Loucy (cell line): ENCODE measurements at regions not wholly inside any gene's neighbourhood (a gene's known extent, or its start where the extent isn't known, plus 50 kb on each side); places are given as distances from the start of the nearest gene placed in this dataset.

Source experiments
- H2AFZ ChIP-seq: fragments of 200-600 bp; sonication (generic); 2 replicates; pipeline ENCODE4 v1.6.0; 2016; ENCODE audit warnings: antibody characterized with exemption, mild to moderate bottlenecking, low read length, moderate library complexity
- H3F3A ChIP-seq: fragments of 200-600 bp; 2 replicates; pipeline ENCODE4 v1.6.0; 2016; ENCODE audit warnings: antibody characterized with exemption, low read depth, mild to moderate bottlenecking
- H3K27me3 ChIP-seq: fragments of 200-600 bp; sonication (generic); 2 replicates; pipeline ENCODE4 v1.6.1; 2014; ENCODE audit warnings: low read length, mild to moderate bottlenecking; ENCODE audit not compliant: insufficient read depth, poor library complexity, severe bottlenecking
- H3K36me3 ChIP-seq: fragments of 200-600 bp; sonication (generic); 2 replicates; pipeline ENCODE4 v1.6.1; 2016; ENCODE audit warnings: low read length; ENCODE audit not compliant: insufficient read depth
- H3K4me1 ChIP-seq: fragments of 200-600 bp; sonication (generic); 2 replicates; pipeline ENCODE4 v1.5.1; 2014; ENCODE audit warnings: low read length, mild to moderate bottlenecking; ENCODE audit not compliant: insufficient read depth, poor library complexity, severe bottlenecking
- H3K4me2 ChIP-seq: fragments of 200-600 bp; sonication (generic); 2 replicates; pipeline ENCODE4 v1.6.0; 2014; ENCODE audit warnings: antibody characterized with exemption, low read length, low read depth, mild to moderate bottlenecking; ENCODE audit not compliant: poor library complexity, severe bottlenecking
- H3K4me3 ChIP-seq: fragments of 200-600 bp; sonication (generic); 2 replicates; pipeline ENCODE4 v1.5.1; 2014; ENCODE audit warnings: low read length, mild to moderate bottlenecking, mixed read lengths; ENCODE audit not compliant: poor library complexity, severe bottlenecking
- H3K79me2 ChIP-seq: fragments of 200-600 bp; sonication (generic); 2 replicates; pipeline ENCODE4 v1.6.1; 2014; ENCODE audit warnings: low read length; ENCODE audit not compliant: insufficient read depth
- H3K9ac ChIP-seq: fragments of 200-600 bp; sonication (generic); 2 replicates; pipeline ENCODE4 v1.6.0; 2014; ENCODE audit warnings: mild to moderate bottlenecking, low read depth, low read length, moderate library complexity; ENCODE audit not compliant: poor library complexity, severe bottlenecking
- H3K9me2 ChIP-seq: fragments of 200-600 bp; sonication (generic); replicated peaks from 2 replicates; pipeline ENCODE4 v1.6.1; 2016; ENCODE audit warnings: low read depth, low read length, mixed read lengths
- H3K9me3 ChIP-seq: fragments of 200-600 bp; sonication (generic); 2 replicates; pipeline ENCODE4 v1.6.1; 2014; ENCODE audit warnings: mild to moderate bottlenecking, antibody characterized with exemption, low read length, low read depth; ENCODE audit not compliant: insufficient read depth
- H4K20me1 ChIP-seq: fragments of 200-600 bp; sonication (generic); 2 replicates; pipeline ENCODE4 v1.6.0; 2014; ENCODE audit warnings: antibody characterized with exemption, low read length, mild to moderate bottlenecking; ENCODE audit not compliant: insufficient read depth, poor library complexity, severe bottlenecking
- CTCF ChIP-seq: fragments of 200-600 bp; sonication (generic); conservative IDR thresholded peaks from 2 replicates; pipeline ENCODE4 v1.5.1; 2014; ENCODE audit warnings: mild to moderate bottlenecking, antibody characterized with exemption, low read length
- EZH2phosphoT487 ChIP-seq: fragments of 200-600 bp; IDR thresholded peaks from 2 replicates; pipeline ENCODE4 v1.6.1; 2018; ENCODE audit warnings: antibody characterized with exemption, mild to moderate bottlenecking, moderate library complexity, borderline replicate concordance

GRCh38 chr3:13140596-13140995 is 67.4 kb upstream of the IQSEC1 start:
- H3F3A ChIP-seq, result no peaks in the 10 kb centered on the region
- no peak overlapping the region for H3K4me3 ChIP-seq
- H3K79me2 ChIP-seq, result no peaks in the 10 kb centered on the region
- no peaks in the 10 kb centered on the region for H3K9me2 ChIP-seq
- H3K36me3 ChIP-seq, result no peaks in the 10 kb centered on the region
- no peaks in the 10 kb centered on the region for H3K9me3 ChIP-seq
- H4K20me1 ChIP-seq, result no peaks in the 10 kb centered on the region
- no peak overlapping the region for H2AFZ ChIP-seq
- no peaks in the 10 kb centered on the region for H3K27me3 ChIP-seq
- no peaks in the 10 kb centered on the region for H3K4me1 ChIP-seq
- TF ChIP-seq EZH2phosphoT487 (no peak), CTCF (no peak)
- no peak overlapping the region for H3K9ac ChIP-seq
- no peak overlapping the region for H3K4me2 ChIP-seq

- Histone ChIP-seq H3F3A (no peaks in the 10 kb centered on the region), H4K20me1 (no peaks in the 10 kb centered on the region), H2AFZ (no peak overlapping the region), H3K4me3 (no peak overlapping the region), H3K27me3 (no peaks in the 10 kb centered on the region), H3K4me2 (no peak overlapping the region), H3K9ac (no peak overlapping the region), H3K4me1 (no peaks in the 10 kb centered on the region), H3K9me3 (no peaks in the 10 kb centered on the region), H3K36me3 (no peaks in the 10 kb centered on the region), H3K79me2 (no peaks in the 10 kb centered on the region), H3K9me2 (no peaks in the 10 kb centered on the region)
- TF ChIP-seq EZH2phosphoT487, result no peak
- TF ChIP-seq CTCF, result no peak
These were observed 66.3 kb upstream of the IQSEC1 start for GRCh38 chr3:13139471-13140065.

DNA sequence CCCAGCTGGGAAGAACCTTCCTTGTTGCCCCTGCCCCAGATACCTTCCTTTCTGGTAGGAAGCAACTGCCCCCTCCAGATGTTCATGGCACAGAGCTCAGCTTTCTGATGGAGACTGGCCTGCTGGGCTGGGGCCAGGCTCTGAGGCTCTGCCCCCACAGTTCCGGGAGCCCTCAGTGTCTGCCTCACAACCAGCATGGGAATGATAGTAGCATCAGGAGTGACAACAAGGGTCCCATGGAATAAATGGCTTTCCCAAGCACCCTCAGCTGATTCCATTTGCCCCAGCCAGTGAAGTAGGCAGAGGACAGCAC is 65.6 kb upstream of the IQSEC1 start:
- H3K4me1 ChIP-seq, result peaks cover 6% of the 10 kb centered on the region
- no peaks in the 10 kb centered on the region for H4K20me1 ChIP-seq
- H3K79me2 ChIP-seq, result no peaks in the 10 kb centered on the region
- H2AFZ ChIP-seq, result no peak overlapping the region
- H3K36me3 ChIP-seq, result no peaks in the 10 kb centered on the region
- H3K9me2 ChIP-seq, result no peaks in the 10 kb centered on the region
- H3K9ac ChIP-seq, result no peak overlapping the region
- no peak overlapping the region for H3K4me3 ChIP-seq
- no peak overlapping the region for H3K4me2 ChIP-seq
- TF ChIP-seq EZH2phosphoT487 (no peak), CTCF (no peak)
- no peaks in the 10 kb centered on the region for H3K9me3 ChIP-seq
- no peaks in the 10 kb centered on the region for H3K27me3 ChIP-seq
- no peaks in the 10 kb centered on the region for H3F3A ChIP-seq
